Panc1 (cell line): ENCODE measurements at regions not wholly inside any gene's neighbourhood (a gene's known extent, or its start where the extent isn't known, plus 50 kb on each side); places are given as distances from the start of the nearest gene placed in this dataset.

Experiments used
- ATAC-seq: fragments of 200-7000 bp; cut with Tn5 transposase; 2 replicates; pipeline ENCODE4 v1.9.1; 2020; ENCODE audit warnings: mild to moderate bottlenecking, moderate library complexity
- BruUV-seq: library from RNA; stranded (reverse); fragments of 400-500 nt; replicated peaks from 2 replicates; lab custom pipeline; 2021; lab: Mats Ljungman, UMichigan
- CTCF ChIA-PET: fragments of 300-600 bp; sonication (Branson Sonifier 250); formaldehyde crosslinking; loops from one replicate; lab custom pipeline; 2022; ENCODE audit warnings: antibody characterized with exemption; lab: Charles Lee
- POLR2A ChIA-PET: fragments of 300-600 bp; sonication (Branson Sonifier 250); formaldehyde crosslinking; loops from one replicate; lab custom pipeline; 2022; ENCODE audit warnings: antibody characterized with exemption; lab: Charles Lee
- DNase-seq: peaks from one replicate; pipeline ENCODE4 v3.0.0-alpha.2; 2010; ENCODE audit warnings: low read depth, low spot score
- H3K27ac ChIP-seq: 2 replicates; pipeline ENCODE4 v1.5.1; 2011; ENCODE audit warnings: mild to moderate bottlenecking, low read length, inconsistent platforms
- H3K27me3 ChIP-seq: fragments of 200-500 bp; sonication (Bioruptor generic); 2 replicates; pipeline ENCODE4 v1.6.0; 2014; ENCODE audit warnings: low read length, inconsistent platforms; ENCODE audit not compliant: control insufficient read depth, insufficient read depth
- H3K36me3 ChIP-seq: fragments of 200-500 bp; sonication (Bioruptor generic); 2 replicates; pipeline ENCODE4 v1.5.1; 2014; ENCODE audit warnings: inconsistent platforms, mild to moderate bottlenecking, low read length, moderate library complexity; ENCODE audit not compliant: control insufficient read depth, insufficient read depth
- H3K4me1 ChIP-seq: 2 replicates; pipeline ENCODE4 v1.5.1; 2011; ENCODE audit warnings: inconsistent platforms, mild to moderate bottlenecking, low read length, moderate library complexity; ENCODE audit not compliant: control insufficient read depth, insufficient read depth
- H3K4me3 ChIP-seq, 2 experiments: 2 replicates each; pipeline ENCODE4 v1.5.1; 2011 to 2012; ENCODE audit warnings: low read depth in 2 of 2, low read length in 2 of 2, mild to moderate bottlenecking in 2 of 2, inconsistent platforms in 1 of 2, moderate library complexity in 1 of 2
- H3K9me3 ChIP-seq: fragments of 200-500 bp; sonication (Bioruptor generic); 2 replicates; pipeline ENCODE4 v1.5.1; 2014; ENCODE audit warnings: low read depth, mild to moderate bottlenecking, inconsistent platforms, low read length, moderate library complexity; ENCODE audit not compliant: control insufficient read depth, insufficient read depth
- POLR2AphosphoS5 ChIP-seq: IDR thresholded peaks from 2 replicates; pipeline ENCODE4 v1.6.1; 2012; ENCODE audit warnings: mild to moderate bottlenecking, low read depth, low read length, moderate library complexity
- SIN3A ChIP-seq: IDR thresholded peaks from 2 replicates; pipeline ENCODE4 v1.6.1; 2012; ENCODE audit warnings: low read depth, mild to moderate bottlenecking, low read length, moderate library complexity, borderline replicate concordance; ENCODE audit not compliant: insufficient read depth
- TCF7L2 ChIP-seq: IDR thresholded peaks from 2 replicates; pipeline ENCODE4 v1.6.1; 2011; ENCODE audit warnings: mild to moderate bottlenecking, low read depth, low read length, inconsistent platforms
- in situ Hi-C: cut with HindIII; loops from 2 replicates; pipeline ENCODE4 v1.10.0; 2016; ENCODE audit warnings: low sequenced_read_pairs, low pct_unique_long_range_greater_than_20kb
- intact Hi-C: fragments of 100-400 bp; cut with micrococcal nuclease; formaldehyde crosslinking; loops from one replicate; pipeline ENCODE4 v1.10.0; 2022; ENCODE audit not compliant: unreplicated experiment
- TF ChIP-seq, protein P1 (sequence below), 2 experiments: IDR thresholded peaks; 2 replicates each; pipeline ENCODE4 v1.6.1; 2011 to 2012; ENCODE audit warnings: low read depth in 2 of 2, control low read depth in 1 of 2, low read length in 1 of 2, mild to moderate bottlenecking in 1 of 2, moderate library complexity in 1 of 2; ENCODE audit not compliant: insufficient read depth in 1 of 2
- TF ChIP-seq, protein P2 (sequence below): fragments of 450-650 bp; IDR thresholded peaks from 2 replicates; pipeline ENCODE4 v1.5.1; 2017; ENCODE audit warnings: mild to moderate bottlenecking

DNA sequence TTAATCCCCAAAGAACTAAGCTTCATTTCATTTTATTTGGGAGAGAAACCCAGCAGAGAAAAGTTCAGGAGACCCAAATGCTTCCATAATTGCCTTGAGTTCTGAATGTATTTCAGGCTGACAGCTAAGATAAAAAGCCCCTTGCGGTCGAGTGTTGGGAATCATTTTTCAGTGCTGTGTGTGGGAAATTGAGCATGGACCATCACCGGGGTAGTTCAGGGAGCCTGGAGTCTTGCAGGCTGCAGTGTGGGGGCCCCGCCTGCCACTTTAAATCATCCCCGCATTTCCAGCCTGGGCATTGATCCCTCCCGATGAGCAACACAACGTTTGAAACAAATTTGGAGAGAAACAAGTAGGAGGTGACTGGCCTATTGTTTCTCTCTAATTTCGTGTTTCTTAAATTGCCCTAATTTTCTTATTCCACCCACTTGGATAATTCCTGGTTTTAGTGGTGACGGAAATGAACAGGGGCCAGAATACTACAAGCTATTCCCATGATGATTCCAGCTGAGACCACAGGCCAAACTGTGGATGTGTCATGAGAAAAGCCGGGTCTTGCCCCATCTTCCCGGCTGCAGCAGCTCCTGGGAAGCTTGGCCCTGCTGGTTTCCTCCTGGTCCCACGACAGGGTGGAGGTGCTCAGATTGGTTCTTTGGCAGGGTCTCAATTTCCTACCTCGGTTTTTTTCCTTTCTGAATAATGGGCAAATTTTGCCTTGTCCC is 75.1 kb downstream of the FOXL1 start:
- CTCF ChIA-PET = no interaction called here
- H3K4me3 ChIP-seq = no peak overlapping the region
- H3K9me3 ChIP-seq = no peaks in the 10 kb centered on the region
- in situ Hi-C loops (no loop called here), intact Hi-C loops (no loop called here)
- TF ChIP-seq, protein P1, sequence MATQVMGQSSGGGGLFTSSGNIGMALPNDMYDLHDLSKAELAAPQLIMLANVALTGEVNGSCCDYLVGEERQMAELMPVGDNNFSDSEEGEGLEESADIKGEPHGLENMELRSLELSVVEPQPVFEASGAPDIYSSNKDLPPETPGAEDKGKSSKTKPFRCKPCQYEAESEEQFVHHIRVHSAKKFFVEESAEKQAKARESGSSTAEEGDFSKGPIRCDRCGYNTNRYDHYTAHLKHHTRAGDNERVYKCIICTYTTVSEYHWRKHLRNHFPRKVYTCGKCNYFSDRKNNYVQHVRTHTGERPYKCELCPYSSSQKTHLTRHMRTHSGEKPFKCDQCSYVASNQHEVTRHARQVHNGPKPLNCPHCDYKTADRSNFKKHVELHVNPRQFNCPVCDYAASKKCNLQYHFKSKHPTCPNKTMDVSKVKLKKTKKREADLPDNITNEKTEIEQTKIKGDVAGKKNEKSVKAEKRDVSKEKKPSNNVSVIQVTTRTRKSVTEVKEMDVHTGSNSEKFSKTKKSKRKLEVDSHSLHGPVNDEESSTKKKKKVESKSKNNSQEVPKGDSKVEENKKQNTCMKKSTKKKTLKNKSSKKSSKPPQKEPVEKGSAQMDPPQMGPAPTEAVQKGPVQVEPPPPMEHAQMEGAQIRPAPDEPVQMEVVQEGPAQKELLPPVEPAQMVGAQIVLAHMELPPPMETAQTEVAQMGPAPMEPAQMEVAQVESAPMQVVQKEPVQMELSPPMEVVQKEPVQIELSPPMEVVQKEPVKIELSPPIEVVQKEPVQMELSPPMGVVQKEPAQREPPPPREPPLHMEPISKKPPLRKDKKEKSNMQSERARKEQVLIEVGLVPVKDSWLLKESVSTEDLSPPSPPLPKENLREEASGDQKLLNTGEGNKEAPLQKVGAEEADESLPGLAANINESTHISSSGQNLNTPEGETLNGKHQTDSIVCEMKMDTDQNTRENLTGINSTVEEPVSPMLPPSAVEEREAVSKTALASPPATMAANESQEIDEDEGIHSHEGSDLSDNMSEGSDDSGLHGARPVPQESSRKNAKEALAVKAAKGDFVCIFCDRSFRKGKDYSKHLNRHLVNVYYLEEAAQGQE (IDR thresholded peaks at IDR 0.05; ENCODE audit: insufficient read depth in 1 of 2, low read depth in 2 of 2, low read length in 1 of 2) = no peak
- no peak for TF ChIP-seq POLR2AphosphoS5
- no peak for TF ChIP-seq SIN3A
- TF ChIP-seq, protein P2, sequence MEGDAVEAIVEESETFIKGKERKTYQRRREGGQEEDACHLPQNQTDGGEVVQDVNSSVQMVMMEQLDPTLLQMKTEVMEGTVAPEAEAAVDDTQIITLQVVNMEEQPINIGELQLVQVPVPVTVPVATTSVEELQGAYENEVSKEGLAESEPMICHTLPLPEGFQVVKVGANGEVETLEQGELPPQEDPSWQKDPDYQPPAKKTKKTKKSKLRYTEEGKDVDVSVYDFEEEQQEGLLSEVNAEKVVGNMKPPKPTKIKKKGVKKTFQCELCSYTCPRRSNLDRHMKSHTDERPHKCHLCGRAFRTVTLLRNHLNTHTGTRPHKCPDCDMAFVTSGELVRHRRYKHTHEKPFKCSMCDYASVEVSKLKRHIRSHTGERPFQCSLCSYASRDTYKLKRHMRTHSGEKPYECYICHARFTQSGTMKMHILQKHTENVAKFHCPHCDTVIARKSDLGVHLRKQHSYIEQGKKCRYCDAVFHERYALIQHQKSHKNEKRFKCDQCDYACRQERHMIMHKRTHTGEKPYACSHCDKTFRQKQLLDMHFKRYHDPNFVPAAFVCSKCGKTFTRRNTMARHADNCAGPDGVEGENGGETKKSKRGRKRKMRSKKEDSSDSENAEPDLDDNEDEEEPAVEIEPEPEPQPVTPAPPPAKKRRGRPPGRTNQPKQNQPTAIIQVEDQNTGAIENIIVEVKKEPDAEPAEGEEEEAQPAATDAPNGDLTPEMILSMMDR = no peak
- ATAC-seq (no peak), DNase-seq (no peak)
- POLR2A ChIA-PET = no interaction called here
- no peaks in the 10 kb centered on the region for H3K27me3 ChIP-seq
- no peak overlapping the region for H3K27ac ChIP-seq
- no peaks in the 10 kb centered on the region for H3K4me1 ChIP-seq
- no TSS peak for BruUV-seq
- H3K36me3 ChIP-seq = no peaks in the 10 kb centered on the region

DNA sequence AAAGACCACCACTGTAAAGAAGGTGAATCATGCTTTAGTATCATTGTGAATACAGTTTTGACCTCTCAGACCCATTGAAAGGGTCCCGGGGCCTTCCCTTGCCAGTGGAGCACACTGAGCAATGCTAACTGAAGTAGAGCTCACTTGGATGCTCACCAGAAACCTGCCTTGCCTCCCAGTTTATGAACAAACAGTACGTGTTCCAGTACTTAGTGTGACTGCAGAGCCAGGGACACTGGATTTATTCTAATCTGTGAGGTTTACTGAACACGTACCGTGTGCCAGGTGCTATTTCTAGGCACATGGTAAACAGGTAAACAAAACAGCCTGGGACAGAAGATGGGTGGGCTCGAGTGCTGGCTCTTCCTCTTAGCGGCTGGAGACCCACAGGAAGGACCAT is 79.6 kb downstream of the FOXL1 start:
- H3K4me1 ChIP-seq = no peaks in the 10 kb centered on the region
- ChIA-PET CTCF (no interaction called here), POLR2A (no interaction called here)
- no peaks in the 10 kb centered on the region for H3K27me3 ChIP-seq
- H3K36me3 ChIP-seq = no peaks in the 10 kb centered on the region
- no peak for ATAC-seq
- no peaks in the 10 kb centered on the region for H3K9me3 ChIP-seq
- DNase-seq = no peak
- TF ChIP-seq SIN3A = no peak
- TF ChIP-seq TCF7L2 = no peak
- no peak for TF ChIP-seq POLR2AphosphoS5
- no TSS peak for BruUV-seq
- in situ Hi-C loops = no loop called here
- no peak overlapping the region for H3K27ac ChIP-seq
- no peak overlapping the region for H3K4me3 ChIP-seq
- intact Hi-C loops = no loop called here

DNA sequence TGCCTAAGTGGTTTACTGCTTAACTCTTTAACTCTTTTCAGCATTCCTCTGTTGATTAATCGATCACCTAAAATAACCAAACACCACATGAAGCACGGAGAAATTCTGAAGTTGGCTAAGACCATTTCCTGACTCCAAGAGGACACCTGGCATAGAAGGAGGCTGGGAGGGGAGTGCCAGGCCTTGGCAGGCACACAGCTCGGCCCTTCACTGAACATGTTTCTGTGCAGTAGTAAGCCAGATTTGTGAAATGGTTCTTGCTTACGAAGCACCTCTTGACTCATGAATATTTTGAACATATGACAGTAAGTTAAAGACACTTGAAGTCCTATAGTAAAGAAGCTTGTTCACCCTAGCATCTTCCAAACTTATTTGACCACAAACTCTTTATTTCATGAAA is 82.3 kb downstream of the FOXL1 start:
- H3K4me1 ChIP-seq = peaks cover 16% of the 10 kb centered on the region
- in situ Hi-C loops = no loop called here
- H3K4me3 ChIP-seq = no peak overlapping the region
- ChIA-PET CTCF (no interaction called here), POLR2A (no interaction called here)
- ATAC-seq (no peak), DNase-seq (no peak)
- BruUV-seq = no TSS peak
- no peak overlapping the region for H3K27ac ChIP-seq
- H3K9me3 ChIP-seq = no peaks in the 10 kb centered on the region
- no peak for TF ChIP-seq SIN3A
- no peaks in the 10 kb centered on the region for H3K27me3 ChIP-seq
- H3K36me3 ChIP-seq = no peaks in the 10 kb centered on the region
- intact Hi-C loops = no loop called here
